ENCODE measurements at regions not wholly inside any gene's neighbourhood (a gene's known extent, or its start where the extent isn't known, plus 50 kb on each side); places are given as distances from the start of the nearest gene placed in this dataset.

DNA sequence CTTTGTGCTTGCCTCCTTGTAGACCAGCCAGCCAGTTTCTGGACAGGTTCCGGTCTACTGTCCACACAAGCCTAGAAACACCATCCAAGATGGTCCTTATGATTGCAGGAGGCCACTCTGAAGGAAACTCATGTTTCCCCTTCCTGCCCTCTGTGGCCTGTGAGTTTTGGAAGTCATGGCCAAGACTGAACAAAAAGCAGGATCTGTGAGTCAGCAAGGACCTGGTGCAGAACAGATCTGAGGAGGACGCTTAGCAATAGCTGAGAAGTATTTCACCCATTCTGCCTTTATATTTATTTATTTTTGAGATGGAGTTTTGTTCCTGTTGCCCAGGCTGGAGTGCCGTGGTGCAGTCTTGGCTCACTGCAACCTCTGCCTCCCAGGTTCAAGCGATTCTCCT lies 134.6 kb upstream of the EEF1E1 start:
- WGBS, 4 donors, result 65 to 88% (median 83%) methylated on average over 4 of the region's 4 CpGs
- TF ChIP-seq CTCF (IDR thresholded peaks at IDR 0.05) (no peak), POLR2A (IDR thresholded peaks at IDR 0.05) (no peak)
- H3K27ac ChIP-seq, result no peak overlapping the region
- no peak for ATAC-seq
- H3K9me3 ChIP-seq, result no peaks in the 10 kb centered on the region
- H3K4me3 ChIP-seq, result no peak overlapping the region
- H3K4me1 ChIP-seq, result no peaks in the 10 kb centered on the region
- H3K27me3 ChIP-seq, result peaks cover 0 to 16% (median 0%) of the 10 kb centered on the region in 9 donors
- intact Hi-C loops (cut with DNase I), result no loop called here
- no peaks in the 10 kb centered on the region for H3K36me3 ChIP-seq
- DNase-seq, result no peak

DNA sequence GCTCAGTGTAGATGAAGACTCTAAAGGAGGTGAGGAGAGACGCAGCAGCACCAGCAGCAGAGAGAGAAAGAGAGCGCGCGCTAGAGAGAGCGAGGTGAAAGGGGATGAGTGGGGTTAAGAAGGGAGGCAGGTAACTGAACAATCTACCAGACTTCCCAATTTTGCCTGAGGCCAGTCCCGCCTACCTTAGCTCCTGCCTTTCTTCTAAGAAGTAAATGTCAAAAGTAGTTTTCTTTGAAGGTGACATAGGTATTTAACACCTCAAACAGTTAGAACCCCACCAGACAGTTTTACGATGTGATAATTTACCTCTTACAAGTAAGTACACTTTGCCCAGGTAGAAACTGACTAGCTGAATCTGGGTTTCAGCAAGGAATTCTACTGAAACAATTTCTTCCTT lies 132.0 kb upstream of the EEF1E1 start:
- Histone ChIP-seq H3K27ac (no peak overlapping the region), H3K36me3 (no peaks in the 10 kb centered on the region), H3K9me3 (no peaks in the 10 kb centered on the region), H3K27me3 (peaks cover 0 to 11% (median 0%) of the 10 kb centered on the region in 9 donors), H3K4me3 (no peak overlapping the region), H3K4me1 (no peaks in the 10 kb centered on the region)
- WGBS, 4 donors, result 86 to 91% (median 87%) methylated on average over 7 of the region's 7 CpGs
- no peak for ATAC-seq
- DNase-seq, result no peak
- intact Hi-C loops (cut with DNase I), result no loop called here
- TF ChIP-seq POLR2A (IDR thresholded peaks at IDR 0.05) (no peak), CTCF (IDR thresholded peaks at IDR 0.05) (no peak)

DNA sequence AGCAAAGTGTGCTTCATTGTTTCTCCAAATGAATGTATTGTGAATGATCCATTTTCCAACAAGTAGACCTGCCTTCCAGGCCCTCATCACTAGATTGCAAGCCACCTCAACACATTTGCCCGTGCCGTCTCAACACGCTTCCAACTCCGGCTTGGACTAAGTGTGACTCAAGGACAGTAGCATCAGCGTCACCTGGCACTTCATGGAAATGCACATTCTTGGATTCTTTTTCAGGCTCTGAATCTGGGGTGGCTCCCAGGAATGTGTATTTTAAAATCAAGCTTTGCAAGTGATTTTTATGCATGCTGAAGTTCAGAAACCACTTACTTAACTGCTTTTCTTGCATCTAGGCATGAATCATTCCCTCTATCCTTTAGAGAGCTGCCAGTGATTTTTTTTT lies 129.6 kb upstream of the EEF1E1 start:
- intact Hi-C loops (cut with DNase I), result no loop called here
- H3K36me3 ChIP-seq, result no peaks in the 10 kb centered on the region
- H3K4me1 ChIP-seq, result no peaks in the 10 kb centered on the region
- TF ChIP-seq CTCF (IDR thresholded peaks at IDR 0.05) (no peak), POLR2A (IDR thresholded peaks at IDR 0.05) (no peak)
- DNase-seq (no peak), ATAC-seq (no peak)
- 84 to 90% (median 88%) methylated on average over 5 of the region's 5 CpGs for WGBS, 4 donors
- no peak overlapping the region for H3K27ac ChIP-seq
- H3K4me3 ChIP-seq, result no peak overlapping the region
- H3K9me3 ChIP-seq, result no peaks in the 10 kb centered on the region
- peaks cover 0 to 9% (median 0%) of the 10 kb centered on the region in 9 donors for H3K27me3 ChIP-seq

DNA sequence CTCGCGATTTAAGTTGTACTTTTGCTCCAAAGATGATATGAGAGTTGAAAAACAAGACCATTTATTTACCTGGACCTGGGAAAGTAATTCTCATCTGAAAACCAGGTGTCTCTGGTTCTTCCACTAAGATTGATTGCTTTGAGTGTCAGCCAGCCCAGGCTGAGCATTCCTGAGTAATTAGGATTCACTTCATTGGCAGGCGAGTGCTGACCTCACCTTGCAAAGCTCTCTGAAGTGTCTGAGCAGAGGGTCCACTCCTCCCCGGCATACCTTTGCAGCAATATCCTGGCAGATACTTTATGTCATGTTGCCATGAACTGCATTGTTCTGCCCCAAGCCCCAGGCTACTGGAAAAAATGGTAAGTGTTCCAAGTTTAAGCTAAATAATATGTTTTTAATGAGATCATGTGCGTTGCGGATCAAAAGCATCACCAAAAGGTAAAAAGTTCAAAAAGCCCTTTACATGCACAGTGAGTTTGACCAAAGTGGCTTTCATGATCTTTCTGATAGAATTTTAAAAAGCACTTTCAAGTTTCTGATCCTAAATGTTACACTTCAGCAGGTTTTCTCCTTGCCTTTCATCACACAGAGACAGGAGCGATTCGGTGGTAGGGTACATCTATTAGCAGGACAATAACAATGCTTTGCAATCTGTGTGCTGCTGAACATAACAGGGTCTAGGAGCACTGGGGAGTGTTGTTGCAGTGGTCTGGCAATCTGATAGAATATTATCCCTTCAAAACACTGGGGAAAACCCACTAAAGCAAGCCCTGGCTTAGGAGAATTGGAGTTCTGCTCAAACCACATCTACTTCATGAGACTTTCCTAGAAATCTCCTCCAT lies 127.8 kb upstream of the EEF1E1 start:
- 63 to 70% (median 66%) methylated on average over 8 of the region's 8 CpGs for WGBS, 4 donors

More for the DNA sequence above, 127.8 kb upstream of the EEF1E1 start:
- Histone ChIP-seq H3K4me1 (no peaks in the 10 kb centered on the region), H3K9me3 (no peaks in the 10 kb centered on the region), H3K36me3 (no peaks in the 10 kb centered on the region), H3K27me3 (peaks cover 0 to 4% (median 0%) of the 10 kb centered on the region in 9 donors), H3K27ac (no peak overlapping the region), H3K4me3 (no peak overlapping the region)
- ATAC-seq, result no peak
- no peak for TF ChIP-seq CTCF (IDR thresholded peaks at IDR 0.05)
- no peak for TF ChIP-seq POLR2A (IDR thresholded peaks at IDR 0.05)
- no peak for DNase-seq
- intact Hi-C loops (cut with DNase I), result loop anchor here in 1 of 10 donors (10.0 kb wide), 1 partner anchor 505 kb away; the partner anchor contains the start of gene BMP6
